Esophagus squamous epithelium (tissue), 4 donors: ENCODE measurements at regions not wholly inside any gene's neighbourhood (a gene's known extent, or its start where the extent isn't known, plus 50 kb on each side); places are given as distances from the start of the nearest gene placed in this dataset.

ENCODE experiments used
- POLR2A ChIP-seq, 4 donors: fragments of 450-650 bp; IDR thresholded peaks; one replicate each; pipeline ENCODE4 v1.6.1; 2017; ENCODE audit warnings: antibody characterized with exemption in 4 of 4, mild to moderate bottlenecking in 4 of 4, moderate library complexity in 3 of 4
- TF ChIP-seq, protein P1 (sequence below), 6 experiments: fragments of 450-650 bp in 4 of 6; fragments of 200-600 bp in 2 of 6; sonication (generic) in 2 of 6; IDR thresholded peaks; one replicate each; pipeline ENCODE4 v1.5.1; 2016 to 2019; ENCODE audit warnings: antibody characterized with exemption in 6 of 6, mild to moderate bottlenecking in 4 of 6, moderate library complexity in 4 of 6

- TF ChIP-seq, protein P1, sequence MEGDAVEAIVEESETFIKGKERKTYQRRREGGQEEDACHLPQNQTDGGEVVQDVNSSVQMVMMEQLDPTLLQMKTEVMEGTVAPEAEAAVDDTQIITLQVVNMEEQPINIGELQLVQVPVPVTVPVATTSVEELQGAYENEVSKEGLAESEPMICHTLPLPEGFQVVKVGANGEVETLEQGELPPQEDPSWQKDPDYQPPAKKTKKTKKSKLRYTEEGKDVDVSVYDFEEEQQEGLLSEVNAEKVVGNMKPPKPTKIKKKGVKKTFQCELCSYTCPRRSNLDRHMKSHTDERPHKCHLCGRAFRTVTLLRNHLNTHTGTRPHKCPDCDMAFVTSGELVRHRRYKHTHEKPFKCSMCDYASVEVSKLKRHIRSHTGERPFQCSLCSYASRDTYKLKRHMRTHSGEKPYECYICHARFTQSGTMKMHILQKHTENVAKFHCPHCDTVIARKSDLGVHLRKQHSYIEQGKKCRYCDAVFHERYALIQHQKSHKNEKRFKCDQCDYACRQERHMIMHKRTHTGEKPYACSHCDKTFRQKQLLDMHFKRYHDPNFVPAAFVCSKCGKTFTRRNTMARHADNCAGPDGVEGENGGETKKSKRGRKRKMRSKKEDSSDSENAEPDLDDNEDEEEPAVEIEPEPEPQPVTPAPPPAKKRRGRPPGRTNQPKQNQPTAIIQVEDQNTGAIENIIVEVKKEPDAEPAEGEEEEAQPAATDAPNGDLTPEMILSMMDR (IDR thresholded peaks at IDR 0.05), result no peak
- TF ChIP-seq POLR2A (IDR thresholded peaks at IDR 0.05), result no peak
These were observed 253.9 kb upstream of the PPARGC1A start for GRCh38 chr4:24143741-24144140.
